H1 (cell line): ENCODE measurements at regions not wholly inside any gene's neighbourhood (a gene's known extent, or its start where the extent isn't known, plus 50 kb on each side); places are given as distances from the start of the nearest gene placed in this dataset.

ENCODE experiments used
- BCL11A ChIP-seq, 2 experiments: IDR thresholded peaks; one replicate each; pipeline ENCODE4 v1.6.1; 2011; ENCODE audit warnings: low read depth in 2 of 2, low read length in 2 of 2, mild to moderate bottlenecking in 2 of 2
- CHD2 ChIP-seq: IDR thresholded peaks from 2 replicates; pipeline ENCODE4 v1.6.1; 2012; ENCODE audit warnings: low read length, improper control_type of control experiment
- CTCF ChIP-seq, 3 experiments: IDR thresholded peaks; 1 replicate in 2 of 3; 2 replicates in 1 of 3; pipeline versions ENCODE4 v1.5.1 to v1.6.1; 2011; ENCODE audit warnings: low read length in 3 of 3, mild to moderate bottlenecking in 3 of 3, inconsistent platforms in 2 of 3, low read depth in 1 of 3, moderate library complexity in 1 of 3; ENCODE audit not compliant: insufficient read depth in 1 of 3; ENCODE audit errors: control extremely low read depth in 1 of 3
- EP300 ChIP-seq, 2 experiments: IDR thresholded peaks; 1 replicate in 1 of 2; 2 replicates in 1 of 2; pipeline ENCODE4 v1.6.1; 2011 to 2012; ENCODE audit warnings: low read depth in 2 of 2, low read length in 2 of 2, mild to moderate bottlenecking in 2 of 2, borderline replicate concordance in 1 of 2, inconsistent platforms in 1 of 2, moderate library complexity in 1 of 2
- EZH2 ChIP-seq: fragments of 200-600 bp; sonication (generic); IDR thresholded peaks from 2 replicates; pipeline ENCODE4 v1.7.1; 2012; ENCODE audit warnings: low read depth, mild to moderate bottlenecking, moderate library complexity, low read length, inconsistent platforms; ENCODE audit not compliant: severe bottlenecking
- POLR2A ChIP-seq, 2 experiments: IDR thresholded peaks; 1 replicate in 1 of 2; 2 replicates in 1 of 2; pipeline ENCODE4 v1.6.1; 2011; ENCODE audit warnings: low read depth in 2 of 2, low read length in 2 of 2, mild to moderate bottlenecking in 2 of 2; ENCODE audit errors: control extremely low read depth in 1 of 2
- SP4 ChIP-seq: IDR thresholded peaks from 2 replicates; pipeline ENCODE4 v1.6.1; 2012; ENCODE audit warnings: low read length, inconsistent platforms

- TF ChIP-seq CTCF (IDR thresholded peaks at IDR 0.05; ENCODE audit: control extremely low read depth in 1 of 3, insufficient read depth in 1 of 3, low read depth in 1 of 3, low read length in 3 of 3) (no peak), BCL11A (IDR thresholded peaks at IDR 0.05; ENCODE audit: low read depth in 2 of 2, low read length in 2 of 2) (no peak), EZH2 (no peak), CHD2 (no peak), POLR2A (IDR thresholded peaks at IDR 0.05; ENCODE audit: control extremely low read depth in 1 of 2, low read depth in 2 of 2, low read length in 2 of 2) (no peak), EP300 (IDR thresholded peaks at IDR 0.05; ENCODE audit: borderline replicate concordance in 1 of 2, low read depth in 2 of 2, low read length in 2 of 2) (no peak), SP4 (no peak)
Observed at GRCh38 chr16:86033971-86034370, 135.0 kb downstream of the IRF8 start.
